Pons (tissue), 1 donor: ENCODE measurements at regions not wholly inside any gene's neighbourhood (a gene's known extent, or its start where the extent isn't known, plus 50 kb on each side); places are given as distances from the start of the nearest gene placed in this dataset.

ENCODE experiments used
- DNase-seq: peaks from one replicate; pipeline ENCODE4 v3.0.0-alpha.2; 2016; ENCODE audit warnings: low spot score

DNA sequence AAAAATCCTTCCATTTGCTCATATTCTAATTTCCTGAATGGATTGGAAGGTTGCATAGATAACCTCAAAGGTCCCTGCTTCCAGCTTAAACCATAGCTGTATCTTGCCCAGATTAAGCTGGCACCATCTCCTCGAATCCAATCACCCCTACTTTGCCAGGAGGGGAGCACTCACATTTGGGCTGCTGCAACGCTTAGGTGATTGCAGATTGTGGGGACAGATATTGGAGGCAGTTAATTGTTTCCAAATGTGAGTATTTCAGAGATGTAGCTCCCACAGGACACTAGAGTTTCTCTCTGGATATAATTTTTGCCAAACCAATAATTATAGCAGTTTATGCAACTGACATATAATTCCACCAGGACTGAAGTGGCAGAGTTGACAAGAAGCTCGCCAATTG is 53.5 kb upstream of the ACSL1 start:
- no peak for DNase-seq

DNA sequence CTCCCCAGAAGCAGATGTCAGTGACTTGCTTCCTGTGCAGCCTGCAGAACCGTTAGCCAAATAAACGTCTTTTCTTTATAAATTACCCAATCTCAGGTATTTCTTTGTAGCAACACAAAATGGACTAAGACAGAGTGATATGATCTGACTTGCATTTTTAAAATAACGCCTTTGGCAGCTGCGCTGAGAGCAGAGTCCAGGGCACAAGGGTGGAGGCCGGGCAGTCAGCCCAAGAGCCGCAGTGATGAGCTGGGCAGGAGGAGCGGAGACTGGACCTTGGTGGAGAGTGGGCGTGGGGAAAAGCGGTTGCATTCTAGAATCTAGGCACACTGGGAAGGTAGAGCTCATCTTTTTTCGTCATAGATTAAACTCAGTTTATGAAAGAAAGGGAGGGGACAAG is 56.5 kb upstream of the ACSL1 start:
- no peak for DNase-seq

DNA sequence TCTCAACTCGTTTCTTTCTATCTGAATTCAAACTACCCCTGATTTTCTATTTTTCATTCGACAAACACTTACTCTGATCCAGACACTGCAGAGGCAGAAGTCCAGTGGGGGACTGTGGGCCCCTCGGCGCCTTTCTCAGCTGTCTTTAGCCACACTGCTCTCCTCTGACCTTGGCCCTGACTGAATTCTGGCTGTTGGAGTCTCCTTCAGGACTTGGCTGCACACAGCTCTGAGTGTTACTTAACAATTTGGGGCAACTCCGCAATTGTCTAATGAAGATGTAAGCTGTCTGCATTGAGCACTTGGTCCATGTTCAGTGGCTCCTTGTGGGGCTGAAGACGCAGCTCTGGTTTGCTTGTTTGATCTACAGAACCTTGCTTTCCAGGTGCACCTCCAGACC is 57.3 kb upstream of the ACSL1 start:
- DNase-seq = no peak

DNA sequence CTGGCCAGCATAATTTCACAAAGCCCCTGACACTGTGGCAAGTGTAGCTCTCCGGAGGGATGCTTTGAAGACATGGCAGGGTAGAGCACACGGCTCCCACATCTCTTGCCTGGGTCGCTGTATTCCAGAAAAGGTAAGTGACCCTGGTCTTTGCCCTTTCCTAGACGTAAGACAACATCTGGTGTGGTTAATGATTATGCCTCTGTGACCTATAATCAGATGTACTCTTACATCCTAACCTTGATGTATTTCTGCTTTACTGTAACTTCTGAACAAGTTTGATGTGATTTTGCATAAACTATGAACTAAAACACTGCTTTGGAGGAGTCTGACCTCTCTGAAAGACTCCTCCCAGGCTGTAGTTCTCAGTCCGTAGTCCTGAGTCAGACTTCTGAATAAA is 59.1 kb upstream of the ACSL1 start:
- no peak for DNase-seq

- no peak for DNase-seq
Measured at GRCh38 chr4:184885602-184886001, 59.8 kb upstream of the ACSL1 start.

DNA sequence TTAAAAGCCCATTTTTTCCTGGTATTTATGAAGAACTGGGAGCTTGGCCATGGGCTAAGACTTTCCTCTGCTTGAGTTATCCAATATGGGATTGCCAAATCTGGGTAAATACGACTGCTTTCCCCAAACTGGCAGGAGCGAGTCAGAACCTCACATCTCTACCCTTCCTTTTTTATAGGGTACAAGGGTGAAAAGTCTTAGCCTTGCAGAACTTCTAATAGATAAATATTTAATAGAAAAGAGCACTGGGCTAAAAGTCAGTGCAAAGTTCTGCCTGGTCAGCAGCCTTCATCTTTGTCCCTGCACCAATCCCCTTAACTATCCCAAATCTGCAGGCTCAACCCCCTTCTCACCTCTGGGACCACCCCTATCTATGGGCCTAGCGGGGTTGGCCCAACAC is 61.6 kb upstream of the ACSL1 start:
- DNase-seq = no peak

GRCh38 chr4:184887947-184888346 is 62.2 kb upstream of the ACSL1 start:
- no peak for DNase-seq

- peak; percentile 35 for DNase-seq
Measured at GRCh38 chr4:184889666-184890335, 64.0 kb upstream of the ACSL1 start.

GRCh38 chr4:184890499-184890898 is 64.7 kb upstream of the ACSL1 start:
- no peak for DNase-seq

- DNase-seq = no peak
Measured at GRCh38 chr4:184891816-184892397, 66.1 kb upstream of the ACSL1 start.

GRCh38 chr4:184892999-184893398 is 67.2 kb upstream of the ACSL1 start:
- no peak for DNase-seq

DNA sequence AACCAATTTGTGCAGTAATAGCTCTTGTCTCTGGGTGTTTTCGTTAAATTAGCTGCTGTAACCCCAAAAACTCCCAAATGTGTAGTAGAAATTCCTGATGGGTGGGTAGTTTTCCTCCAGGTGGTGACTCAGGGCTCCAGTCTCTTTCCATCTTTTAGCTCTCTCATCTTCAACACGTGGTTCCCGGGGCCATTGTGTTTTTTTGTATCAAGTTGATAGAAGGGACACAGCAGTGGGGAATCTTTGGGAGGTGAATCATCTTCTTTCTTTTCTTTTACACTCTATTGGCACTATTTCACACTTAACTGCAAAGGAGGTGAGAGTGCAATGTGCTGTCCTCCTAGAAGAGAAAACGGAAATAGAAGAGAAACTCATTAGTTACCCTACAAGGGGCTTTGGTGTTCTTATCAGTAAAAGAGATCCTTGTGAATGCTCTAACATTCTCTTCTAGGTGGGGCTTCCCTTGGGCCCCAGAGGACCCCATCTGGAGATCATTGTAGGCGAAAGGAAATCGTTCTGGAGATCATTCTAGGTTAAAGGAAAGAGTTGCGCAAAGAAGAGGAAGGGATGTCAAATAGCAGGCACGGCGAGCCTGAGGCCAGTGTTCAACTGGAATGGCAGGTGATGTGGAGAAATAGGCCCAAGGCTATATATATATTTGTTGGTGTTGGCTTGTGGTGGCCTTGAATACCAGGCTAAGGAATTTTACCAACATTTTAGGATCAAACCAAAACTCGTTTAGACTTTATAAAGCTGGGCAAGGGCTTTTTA is 68.2 kb upstream of the ACSL1 start:
- no peak for DNase-seq

- peak; percentile 6 for DNase-seq
Measured at GRCh38 chr4:184895012-184895695, 69.4 kb upstream of the ACSL1 start.

DNA sequence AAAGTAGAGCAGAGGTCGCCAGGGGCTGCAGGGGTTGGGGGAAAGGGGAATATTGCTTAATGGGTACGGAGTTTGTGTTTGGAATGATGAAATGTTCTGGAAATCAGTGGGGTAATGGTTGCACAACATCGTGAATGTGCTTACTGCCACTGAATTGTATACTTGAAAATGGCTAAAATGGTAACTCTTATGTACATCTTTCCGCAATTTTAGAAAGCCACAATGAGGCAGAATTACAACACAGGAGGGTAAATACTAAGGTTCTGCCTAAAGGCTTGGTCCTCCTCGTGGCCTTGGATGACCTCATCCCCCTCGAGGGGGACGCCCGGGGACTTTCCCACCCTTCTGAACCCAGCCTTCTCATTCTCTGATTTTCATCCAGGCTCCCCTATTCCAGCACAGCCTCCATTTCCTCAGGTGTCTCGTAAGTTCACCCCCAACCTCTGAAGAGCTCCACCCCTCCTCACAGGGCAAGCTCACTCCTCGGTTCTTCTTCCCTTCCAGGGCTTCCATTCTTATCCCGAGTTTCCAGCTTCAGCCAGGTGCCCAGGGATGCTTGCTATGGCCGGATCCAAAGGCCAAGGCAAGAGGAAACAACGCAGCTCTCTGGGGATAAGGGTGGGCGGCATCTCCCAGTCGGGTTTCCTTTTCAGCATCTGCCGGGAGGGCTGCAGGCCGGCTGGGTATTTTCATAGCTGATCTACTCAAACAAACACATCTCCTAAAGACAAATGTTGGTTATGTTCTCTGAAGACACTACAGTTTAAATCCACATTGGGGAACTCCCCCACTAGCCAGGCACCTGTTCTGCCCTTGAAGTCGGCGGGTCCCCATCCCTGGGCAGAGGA is 71.3 kb upstream of the ACSL1 start:
- peak; percentile 14 for DNase-seq

GRCh38 chr4:184897895-184898294 is 72.1 kb upstream of the ACSL1 start:
- peak; percentile 51 for DNase-seq

- no peak for DNase-seq
Measured at GRCh38 chr4:184898793-184899192, 73.0 kb upstream of the ACSL1 start.

DNA sequence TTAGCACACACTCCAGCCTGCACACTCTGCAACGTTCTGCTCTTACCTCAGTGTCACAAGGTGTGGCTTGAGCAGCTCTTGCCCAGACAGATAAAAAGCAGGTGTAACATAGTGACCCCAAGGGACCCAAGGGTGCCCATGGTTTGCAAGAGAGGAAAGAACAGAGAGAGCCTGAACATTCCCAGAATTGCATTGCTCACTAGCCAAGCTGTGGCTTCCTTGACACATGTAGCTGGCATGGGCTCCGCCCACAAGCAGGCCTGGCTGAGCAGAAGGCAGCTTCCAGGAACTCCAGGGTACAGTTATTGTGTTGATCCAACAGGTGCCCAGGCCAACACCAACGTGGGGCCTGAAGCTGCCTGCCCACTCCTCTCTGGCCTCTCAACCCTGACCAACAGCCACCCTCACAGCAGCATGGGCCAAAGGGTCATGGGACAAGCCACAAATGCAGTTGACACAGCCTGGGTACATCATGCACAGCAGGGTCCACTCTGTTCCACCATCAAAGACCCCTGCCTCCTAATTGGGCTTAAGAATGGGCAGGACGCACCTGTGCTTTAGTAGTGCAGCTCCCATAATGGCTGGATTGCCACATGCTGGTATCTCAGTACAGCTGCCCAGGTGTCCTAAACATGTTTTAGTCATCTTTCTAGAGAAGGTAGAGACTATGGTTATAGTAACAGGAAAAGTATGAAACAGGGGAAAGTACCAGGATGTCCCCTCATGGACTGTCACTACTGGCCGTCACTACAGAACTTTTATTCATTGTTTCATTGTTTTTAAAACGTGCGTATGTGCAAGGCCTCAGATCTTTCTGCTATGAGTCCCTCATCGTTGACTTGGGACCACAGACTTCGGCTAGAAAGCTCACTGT is 73.7 kb upstream of the ACSL1 start:
- no peak for DNase-seq

- no peak for DNase-seq
Measured at GRCh38 chr4:184900184-184900583, 74.4 kb upstream of the ACSL1 start.

DNA sequence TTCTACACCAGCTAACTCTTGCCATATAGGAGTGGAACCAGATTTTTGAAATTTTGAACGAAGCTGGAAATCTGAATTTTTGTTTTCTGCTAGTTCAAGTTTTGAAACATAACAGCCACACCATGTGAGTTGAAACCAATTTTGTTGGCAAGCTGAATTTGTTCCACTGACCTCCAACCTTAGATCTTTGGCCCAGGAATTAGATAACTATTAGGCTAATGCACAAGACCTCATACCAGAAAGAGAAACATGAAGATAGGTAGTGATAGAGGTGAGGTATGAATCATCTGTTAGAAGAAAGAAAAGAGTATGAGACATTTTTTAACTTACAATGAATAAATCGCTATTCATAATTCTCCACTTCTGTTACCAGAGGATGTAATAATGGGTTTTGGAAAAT is 76.8 kb upstream of the ACSL1 start:
- DNase-seq = no peak

DNA sequence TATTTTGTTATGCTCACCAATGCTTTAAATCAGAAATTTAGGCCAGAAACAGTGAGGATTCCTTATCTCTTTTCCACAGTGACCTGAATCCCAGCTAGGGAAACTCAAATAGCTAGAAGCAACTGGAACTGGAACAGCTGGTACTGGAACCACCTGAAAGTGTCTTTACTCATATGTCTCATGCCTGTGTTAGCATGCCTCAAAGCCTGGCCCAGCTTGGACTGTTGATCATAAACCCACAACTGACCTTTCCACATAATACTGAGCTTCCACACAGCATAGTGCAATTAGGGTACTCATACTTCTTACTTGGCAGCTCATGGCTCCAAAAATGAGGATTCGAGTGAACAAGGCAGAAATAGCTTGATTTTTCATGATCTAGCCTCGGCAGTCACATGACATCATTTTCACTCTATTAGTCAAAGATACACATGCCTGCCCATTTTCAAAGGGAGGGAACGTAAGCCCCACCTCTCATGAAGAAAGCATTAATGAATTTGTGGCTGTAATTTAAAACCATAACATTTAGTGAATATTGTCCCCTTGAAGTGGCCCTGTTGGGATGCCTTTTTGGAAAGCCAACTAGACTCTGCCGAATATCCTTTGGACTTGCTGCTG is 80.8 kb upstream of the ACSL1 start:
- DNase-seq = no peak
